ENCODE measurements at regions not wholly inside any gene's neighbourhood (a gene's known extent, or its start where the extent isn't known, plus 50 kb on each side); places are given as distances from the start of the nearest gene placed in this dataset.

GRCh38 chr20:60765821-60766403, 486.1 kb upstream of the CDH4 start:
- no peak overlapping the region for H3K27ac ChIP-seq (ENCODE audit: low read depth, low read length)
- TF ChIP-seq EZH2phosphoT487 (conservative IDR thresholded peaks at IDR 0.05; ENCODE audit: low read length) (no peak), CTCF (IDR thresholded peaks at IDR 0.05; ENCODE audit: insufficient read depth, low read length, poor library complexity, severe bottlenecking) (no peak)
- no peaks in the 10 kb centered on the region for H3K27me3 ChIP-seq (ENCODE audit: low read length)
- no peaks in the 10 kb centered on the region for H3K9me3 ChIP-seq (ENCODE audit: insufficient read depth, low read length)
- H2AFZ ChIP-seq (ENCODE audit: low read depth, low read length, severe bottlenecking) = no peak overlapping the region
- no peak overlapping the region for H3K9ac ChIP-seq (ENCODE audit: low read length)
- H3K4me2 ChIP-seq (ENCODE audit: low read depth, low read length, poor library complexity, severe bottlenecking) = no peak overlapping the region
- no peaks in the 10 kb centered on the region for H4K20me1 ChIP-seq (ENCODE audit: low read depth, low read length)
- no peak overlapping the region for H3K4me3 ChIP-seq (ENCODE audit: insufficient read depth, low read length, poor library complexity, severe bottlenecking)
- H3K9me2 ChIP-seq (replicated peaks; ENCODE audit: insufficient read depth, low read length) = no peaks in the 10 kb centered on the region
- no peaks in the 10 kb centered on the region for H3F3A ChIP-seq (ENCODE audit: insufficient read depth)
- no peaks in the 10 kb centered on the region for H3K36me3 ChIP-seq (ENCODE audit: low read length)
- H3K79me2 ChIP-seq (ENCODE audit: insufficient read depth, low read length) = no peaks in the 10 kb centered on the region

DNA sequence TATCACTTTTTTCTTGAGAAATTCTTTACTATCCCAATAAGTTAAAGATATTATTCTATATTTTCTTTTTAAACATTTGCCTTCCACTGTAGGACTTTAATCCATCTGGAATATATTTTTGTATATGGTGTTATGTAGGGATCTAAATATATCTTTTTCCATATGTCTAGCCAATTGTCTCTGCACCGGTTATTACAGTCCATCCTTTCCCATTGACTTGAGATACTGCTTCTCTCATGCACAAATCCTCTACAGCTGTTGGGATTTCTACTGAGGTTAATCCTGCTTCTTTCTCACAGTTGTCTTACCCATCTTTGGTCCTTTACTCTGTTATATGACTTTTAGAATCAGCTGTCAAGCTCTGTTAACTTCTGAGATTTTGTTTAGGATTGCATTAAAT, 483.8 kb upstream of the CDH4 start:
- no peak for TF ChIP-seq EZH2phosphoT487 (conservative IDR thresholded peaks at IDR 0.05; ENCODE audit: low read length)
- no peak for TF ChIP-seq CTCF (IDR thresholded peaks at IDR 0.05; ENCODE audit: insufficient read depth, low read length, poor library complexity, severe bottlenecking)
- Histone ChIP-seq H3K4me3 (ENCODE audit: insufficient read depth, low read length, poor library complexity, severe bottlenecking) (no peak overlapping the region), H3K9ac (ENCODE audit: low read length) (no peak overlapping the region)

GRCh38 chr20:60780388-60781025, 471.6 kb upstream of the CDH4 start:
- Histone ChIP-seq H3K9me3 (ENCODE audit: insufficient read depth, low read length) (no peaks in the 10 kb centered on the region), H3K4me3 (ENCODE audit: insufficient read depth, low read length, poor library complexity, severe bottlenecking) (no peak overlapping the region), H2AFZ (ENCODE audit: low read depth, low read length, severe bottlenecking) (no peak overlapping the region), H3K79me2 (ENCODE audit: insufficient read depth, low read length) (no peaks in the 10 kb centered on the region), H3F3A (ENCODE audit: insufficient read depth) (no peaks in the 10 kb centered on the region), H3K9me2 (replicated peaks; ENCODE audit: insufficient read depth, low read length) (no peaks in the 10 kb centered on the region), H3K9ac (ENCODE audit: low read length) (no peak overlapping the region), H3K36me3 (ENCODE audit: low read length) (no peaks in the 10 kb centered on the region), H3K27me3 (ENCODE audit: low read length) (no peaks in the 10 kb centered on the region), H4K20me1 (ENCODE audit: low read depth, low read length) (no peaks in the 10 kb centered on the region), H3K4me2 (ENCODE audit: low read depth, low read length, poor library complexity, severe bottlenecking) (no peak overlapping the region), H3K27ac (ENCODE audit: low read depth, low read length) (no peak overlapping the region)
- TF ChIP-seq CTCF (IDR thresholded peaks at IDR 0.05; ENCODE audit: insufficient read depth, low read length, poor library complexity, severe bottlenecking) = no peak
- no peak for TF ChIP-seq EZH2phosphoT487 (conservative IDR thresholded peaks at IDR 0.05; ENCODE audit: low read length)

More for the DNA sequence above, 483.8 kb upstream of the CDH4 start:
- Histone ChIP-seq H3K27me3 (ENCODE audit: low read length) (no peaks in the 10 kb centered on the region), H2AFZ (ENCODE audit: low read depth, low read length, severe bottlenecking) (no peak overlapping the region), H4K20me1 (ENCODE audit: low read depth, low read length) (no peaks in the 10 kb centered on the region), H3F3A (ENCODE audit: insufficient read depth) (no peaks in the 10 kb centered on the region), H3K36me3 (ENCODE audit: low read length) (no peaks in the 10 kb centered on the region), H3K79me2 (ENCODE audit: insufficient read depth, low read length) (no peaks in the 10 kb centered on the region), H3K9me2 (replicated peaks; ENCODE audit: insufficient read depth, low read length) (no peaks in the 10 kb centered on the region), H3K27ac (ENCODE audit: low read depth, low read length) (no peak overlapping the region), H3K4me2 (ENCODE audit: low read depth, low read length, poor library complexity, severe bottlenecking) (no peak overlapping the region), H3K9me3 (ENCODE audit: insufficient read depth, low read length) (no peaks in the 10 kb centered on the region)
